GM21526 (cell line): ENCODE measurements at regions not wholly inside any gene's neighbourhood (a gene's known extent, or its start where the extent isn't known, plus 50 kb on each side); places are given as distances from the start of the nearest gene placed in this dataset.
"Not testable (repeated sequence)": the region's sequence is repeated elsewhere in the genome, so short reads cannot be mapped to it uniquely, and the experiment has no call there.

Source experiments
- ATAC-seq: cut with Tn5 transposase; IDR thresholded peaks from one replicate; pipeline ENCODE4 v1.9.1; 2021; ENCODE audit warnings: moderate library complexity; ENCODE audit not compliant: unreplicated experiment, low FRiP score

- ATAC-seq: no peak
These were observed 1465.7 kb upstream of the DIAPH2 start for GRCh38 chrX:95218976-95219375.

DNA sequence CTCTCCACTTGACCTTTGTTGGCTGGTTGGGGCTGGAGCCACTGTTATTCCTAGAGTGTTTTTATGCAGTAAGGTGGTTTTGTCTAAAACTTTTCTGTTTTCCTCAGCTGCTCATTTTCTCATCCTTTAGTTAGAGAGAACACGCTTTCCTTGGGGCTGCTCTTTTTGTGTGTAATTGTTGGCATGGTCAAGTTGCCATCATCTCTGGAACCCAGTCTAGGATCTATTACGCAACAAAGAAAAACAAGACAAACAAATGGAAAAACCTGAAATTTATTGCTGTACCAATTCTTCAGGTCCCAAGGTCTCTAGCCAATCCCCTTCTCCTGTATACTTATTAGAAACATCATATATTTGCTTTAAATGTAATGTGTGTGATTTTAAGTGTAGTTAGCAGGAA is 1436.3 kb upstream of the DIAPH2 start:
- ATAC-seq: no peak

- ATAC-seq: no peak
These were observed 1394.2 kb upstream of the DIAPH2 start for GRCh38 chrX:95290455-95290854.

- ATAC-seq: no peak
These were observed 1393.1 kb upstream of the DIAPH2 start for GRCh38 chrX:95291561-95291960.

- peak; percentile 80 for ATAC-seq
These were observed 1365.8 kb upstream of the DIAPH2 start for GRCh38 chrX:95318882-95319281.

GRCh38 chrX:95325185-95325584 is 1359.5 kb upstream of the DIAPH2 start:
- ATAC-seq: no peak

GRCh38 chrX:95330292-95330691 is 1354.3 kb upstream of the DIAPH2 start:
- ATAC-seq: no peak

GRCh38 chrX:95332530-95332929 is 1352.1 kb upstream of the DIAPH2 start:
- no peak for ATAC-seq

DNA sequence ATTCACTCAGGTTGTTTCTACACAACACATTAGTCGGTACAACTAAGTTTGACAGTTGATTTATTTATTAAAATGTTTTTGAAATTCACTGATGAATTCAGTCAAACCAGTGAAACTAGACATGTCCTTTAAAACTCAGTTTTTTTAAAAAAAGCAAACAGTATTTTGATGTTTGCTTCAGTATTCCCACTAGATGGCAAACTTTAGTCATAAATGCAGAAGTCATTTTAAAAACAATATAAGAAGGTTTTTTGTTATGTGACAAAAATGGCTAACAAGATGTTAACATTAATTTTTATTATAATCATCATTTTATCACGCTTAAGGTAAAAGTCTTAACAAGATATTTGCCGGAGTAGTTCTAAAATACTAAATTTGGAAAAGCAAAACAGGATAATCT is 1337.8 kb upstream of the DIAPH2 start:
- ATAC-seq: no peak

DNA sequence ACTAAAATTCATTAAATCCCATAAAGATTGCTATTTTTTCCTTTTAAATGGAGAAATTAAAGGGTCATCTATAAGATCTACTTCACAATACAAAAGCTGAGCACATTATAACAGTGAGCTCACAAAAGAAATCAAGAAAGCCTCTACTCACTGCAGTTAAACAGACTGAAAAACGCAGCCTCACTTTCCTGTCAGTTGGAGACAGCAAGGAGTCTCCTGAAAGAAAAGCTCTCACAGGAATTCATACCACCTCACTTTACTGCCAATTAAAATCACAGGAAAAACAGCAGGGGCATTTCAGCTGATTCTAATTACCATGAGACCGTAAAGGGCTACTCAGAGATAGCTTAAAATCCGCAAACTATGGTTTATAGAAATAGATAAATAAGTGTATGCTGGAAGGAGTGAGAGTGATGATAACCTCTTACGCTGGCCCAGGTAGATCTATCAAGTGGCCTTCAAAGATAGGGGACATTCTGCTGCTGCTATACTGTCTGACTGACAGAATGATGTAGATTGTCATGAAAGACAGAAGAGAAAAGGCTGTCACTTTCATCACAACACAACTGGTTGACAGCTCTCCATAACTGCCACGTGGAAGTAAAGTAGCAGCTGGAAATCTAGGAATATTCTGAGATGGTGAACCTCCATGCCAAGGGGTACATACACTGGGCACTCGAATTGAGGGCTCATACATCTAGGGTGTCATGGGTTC is 1333.7 kb upstream of the DIAPH2 start:
- no peak for ATAC-seq

GRCh38 chrX:95367286-95367685 is 1317.4 kb upstream of the DIAPH2 start:
- no peak for ATAC-seq

DNA sequence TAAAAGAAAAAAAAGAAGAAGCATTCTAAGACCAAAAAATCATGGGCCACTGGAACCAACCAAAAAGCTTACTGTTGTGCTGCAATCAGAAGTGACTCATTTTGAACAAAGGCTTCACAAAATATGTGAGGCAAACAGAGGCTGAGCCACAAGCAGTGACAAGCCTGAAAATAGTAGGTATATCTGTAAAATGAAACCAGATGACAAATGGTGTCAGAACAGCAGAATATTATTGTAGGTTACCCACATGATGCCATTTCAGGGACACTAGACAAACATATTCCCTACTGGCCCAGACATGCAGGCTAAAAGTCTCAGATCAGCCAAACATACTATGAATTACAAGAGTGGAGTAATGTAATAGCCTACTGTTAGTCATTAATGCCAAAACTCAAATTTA is 1301.8 kb upstream of the DIAPH2 start:
- no peak for ATAC-seq

GRCh38 chrX:95383778-95384177 is 1300.9 kb upstream of the DIAPH2 start:
- no peak for ATAC-seq

DNA sequence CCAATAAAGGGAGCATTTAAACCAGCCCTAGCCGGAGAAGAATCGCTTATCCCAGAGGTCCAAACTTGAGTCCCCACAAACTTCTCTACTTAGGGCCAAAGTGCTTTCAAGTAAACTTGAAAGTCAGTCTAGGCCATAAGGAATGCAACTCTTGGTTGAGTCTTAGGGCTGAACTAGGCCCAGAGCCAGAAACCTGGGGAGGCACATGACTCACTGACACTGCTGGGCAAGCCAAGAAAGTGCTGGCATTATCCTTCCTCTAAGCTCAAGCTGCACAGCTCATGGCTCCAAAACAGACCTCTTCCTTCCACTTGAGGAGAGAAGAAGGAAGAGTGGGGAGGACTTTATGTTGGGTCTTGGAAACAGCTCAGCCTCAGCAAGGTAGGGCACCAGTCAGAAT is 1257.3 kb upstream of the DIAPH2 start:
- no peak for ATAC-seq

GRCh38 chrX:95435198-95435597 is 1249.4 kb upstream of the DIAPH2 start:
- no peak for ATAC-seq

- ATAC-seq: no peak
These were observed 1242.8 kb upstream of the DIAPH2 start for GRCh38 chrX:95441836-95442235.

GRCh38 chrX:95484781-95485180 is 1199.9 kb upstream of the DIAPH2 start:
- ATAC-seq: no peak

DNA sequence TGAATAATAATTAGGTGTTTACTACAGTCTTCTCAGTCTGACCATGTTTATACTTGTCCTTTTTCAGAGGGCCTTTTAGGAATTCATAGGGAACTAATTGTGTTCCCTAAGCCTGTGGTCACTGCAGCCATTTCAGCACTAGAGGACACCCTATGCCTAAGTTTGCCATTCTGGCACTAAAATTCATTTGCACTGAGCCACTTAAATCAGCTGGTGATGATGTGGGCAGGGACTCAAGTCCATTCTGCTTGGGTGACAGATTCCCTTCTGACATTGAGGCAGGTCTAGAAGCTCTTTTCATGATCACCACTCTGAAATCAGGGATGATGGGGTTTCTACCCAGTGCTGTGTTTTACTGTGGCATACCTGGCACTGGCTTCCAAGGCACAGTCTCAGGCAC is 1178.9 kb upstream of the DIAPH2 start:
- ATAC-seq: no peak

- no peak for ATAC-seq
These were observed 1175.2 kb upstream of the DIAPH2 start for GRCh38 chrX:95509474-95509873.

- not testable (repeated sequence) for ATAC-seq
These were observed 1160.6 kb upstream of the DIAPH2 start for GRCh38 chrX:95524018-95524417.

GRCh38 chrX:95536111-95536510 is 1148.5 kb upstream of the DIAPH2 start:
- ATAC-seq: no peak

DNA sequence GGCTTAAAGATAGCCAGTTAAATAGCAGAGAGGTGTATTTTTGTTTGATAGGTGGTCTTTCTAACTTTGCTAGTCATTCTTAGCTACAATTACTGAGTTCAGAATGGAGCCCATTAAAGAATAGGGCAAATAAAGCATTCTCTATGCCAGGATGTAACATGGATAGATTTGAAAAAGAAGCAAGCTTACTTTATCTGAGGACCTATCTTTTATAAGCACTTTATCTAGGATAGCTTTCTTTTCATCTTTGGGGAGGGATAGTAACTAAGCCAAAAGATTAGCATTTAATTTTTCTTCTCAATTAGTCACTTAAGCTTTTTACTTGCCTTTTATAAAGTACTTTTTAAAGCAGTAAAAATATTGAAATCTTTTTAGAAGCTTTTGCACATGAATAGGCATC is 1148.0 kb upstream of the DIAPH2 start:
- ATAC-seq: no peak

DNA sequence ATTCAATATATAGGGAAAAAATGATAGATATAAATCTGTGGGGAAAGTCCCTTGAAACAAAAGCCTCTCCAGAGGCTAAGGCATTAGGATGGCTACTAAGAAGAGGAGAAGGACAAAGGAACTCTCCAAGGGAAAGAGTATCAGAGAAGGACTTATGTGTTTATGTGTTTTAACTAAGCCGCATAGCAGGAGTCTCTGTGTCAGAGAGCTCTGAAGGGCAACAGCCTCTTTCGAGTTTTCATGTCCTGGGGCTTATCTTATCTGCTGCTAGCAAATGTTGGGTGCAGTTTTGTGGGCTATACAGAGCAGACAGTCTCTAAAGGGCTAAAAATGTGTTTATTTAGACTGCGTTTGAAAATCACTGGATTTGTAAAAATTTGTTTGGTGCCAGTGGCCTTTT is 1145.6 kb upstream of the DIAPH2 start:
- no peak for ATAC-seq
